ENCODE measurements at regions not wholly inside any gene's neighbourhood (a gene's known extent, or its start where the extent isn't known, plus 50 kb on each side); places are given as distances from the start of the nearest gene placed in this dataset.

DNA sequence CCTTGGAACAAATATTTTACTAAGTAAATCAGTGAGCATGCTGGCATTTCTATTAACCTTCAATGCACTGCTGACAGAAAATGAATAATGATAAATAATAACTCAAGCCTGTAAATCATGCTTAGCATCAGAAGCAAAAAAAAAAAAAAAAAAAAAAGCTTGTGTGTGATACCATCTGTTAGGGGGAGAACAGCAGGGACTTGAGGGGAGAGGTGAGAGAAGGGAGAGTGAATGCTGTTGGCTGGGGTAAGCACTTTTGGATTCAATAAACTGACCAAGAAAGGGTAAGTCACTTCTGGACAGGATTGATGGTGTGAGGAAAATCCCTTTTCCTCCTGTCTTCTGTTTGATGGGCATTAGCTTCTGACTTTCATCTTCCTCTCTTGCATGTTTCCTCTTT, 996.4 kb downstream of the KCNMA1 start:
- ChIA-PET POLR2A (interaction anchor here (0.6 kb wide), 1 partner anchor 243 kb away, joined by 3 read pairs; no protein-coding TSS in a partner anchor), CTCF (no interaction called here), RAD21 (ENCODE audit: low non-redundant PET in 1 of 2, low total read pairs in 2 of 2, uncharacterized antibody in 2 of 2, unreplicated experiment in 2 of 2) (no interaction called here)
- Histone ChIP-seq H3K9me2 (ENCODE audit: insufficient read depth) (no peaks in the 10 kb centered on the region), H3K9me3 (ENCODE audit: control insufficient read depth in 1 of 2, insufficient read depth in 1 of 2, low read depth in 1 of 2, low read length in 2 of 2) (no peaks in the 10 kb centered on the region), H3K4me2 (ENCODE audit: low read length) (no peak overlapping the region), H3K4me1 (ENCODE audit: control insufficient read depth in 1 of 2, insufficient read depth in 2 of 2, low read length in 2 of 2) (no peaks in the 10 kb centered on the region), H3K27ac (ENCODE audit: low read depth, low read length) (no peak overlapping the region), H2AFZ (ENCODE audit: low read depth, low read length, poor library complexity, severe bottlenecking) (no peak overlapping the region), H3K79me2 (ENCODE audit: insufficient read depth, low read length) (no peaks in the 10 kb centered on the region), H4K20me1 (ENCODE audit: insufficient read depth) (no peaks in the 10 kb centered on the region), H3K9ac (ENCODE audit: low read length) (no peak overlapping the region), H3K4me3 (replicated peaks in 1 of 2; ENCODE audit: low read depth in 1 of 2, low read length in 2 of 2) (no peak overlapping the region), H3K27me3 (ENCODE audit: insufficient read depth, low read length) (peaks cover 6% of the 10 kb centered on the region), H3K36me3 (ENCODE audit: control insufficient read depth in 1 of 2, insufficient read depth in 2 of 2, low read length in 2 of 2) (no peaks in the 10 kb centered on the region)
- TF ChIP-seq EZH2 (IDR thresholded peaks at IDR 0.05) (no peak), ZNF274 (IDR thresholded peaks at IDR 0.05; ENCODE audit: low read depth, low read length) (no peak), JUND (IDR thresholded peaks at IDR 0.05) (no peak), EGR1 (IDR thresholded peaks at IDR 0.05; ENCODE audit: low read depth) (no peak), POLR2AphosphoS5 (IDR thresholded peaks at IDR 0.05; ENCODE audit: low read depth, low read length) (no peak)
- TF ChIP-seq, protein P1, sequence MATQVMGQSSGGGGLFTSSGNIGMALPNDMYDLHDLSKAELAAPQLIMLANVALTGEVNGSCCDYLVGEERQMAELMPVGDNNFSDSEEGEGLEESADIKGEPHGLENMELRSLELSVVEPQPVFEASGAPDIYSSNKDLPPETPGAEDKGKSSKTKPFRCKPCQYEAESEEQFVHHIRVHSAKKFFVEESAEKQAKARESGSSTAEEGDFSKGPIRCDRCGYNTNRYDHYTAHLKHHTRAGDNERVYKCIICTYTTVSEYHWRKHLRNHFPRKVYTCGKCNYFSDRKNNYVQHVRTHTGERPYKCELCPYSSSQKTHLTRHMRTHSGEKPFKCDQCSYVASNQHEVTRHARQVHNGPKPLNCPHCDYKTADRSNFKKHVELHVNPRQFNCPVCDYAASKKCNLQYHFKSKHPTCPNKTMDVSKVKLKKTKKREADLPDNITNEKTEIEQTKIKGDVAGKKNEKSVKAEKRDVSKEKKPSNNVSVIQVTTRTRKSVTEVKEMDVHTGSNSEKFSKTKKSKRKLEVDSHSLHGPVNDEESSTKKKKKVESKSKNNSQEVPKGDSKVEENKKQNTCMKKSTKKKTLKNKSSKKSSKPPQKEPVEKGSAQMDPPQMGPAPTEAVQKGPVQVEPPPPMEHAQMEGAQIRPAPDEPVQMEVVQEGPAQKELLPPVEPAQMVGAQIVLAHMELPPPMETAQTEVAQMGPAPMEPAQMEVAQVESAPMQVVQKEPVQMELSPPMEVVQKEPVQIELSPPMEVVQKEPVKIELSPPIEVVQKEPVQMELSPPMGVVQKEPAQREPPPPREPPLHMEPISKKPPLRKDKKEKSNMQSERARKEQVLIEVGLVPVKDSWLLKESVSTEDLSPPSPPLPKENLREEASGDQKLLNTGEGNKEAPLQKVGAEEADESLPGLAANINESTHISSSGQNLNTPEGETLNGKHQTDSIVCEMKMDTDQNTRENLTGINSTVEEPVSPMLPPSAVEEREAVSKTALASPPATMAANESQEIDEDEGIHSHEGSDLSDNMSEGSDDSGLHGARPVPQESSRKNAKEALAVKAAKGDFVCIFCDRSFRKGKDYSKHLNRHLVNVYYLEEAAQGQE (IDR thresholded peaks at IDR 0.05; ENCODE audit: low read depth): no peak
- TF ChIP-seq, protein P2, sequence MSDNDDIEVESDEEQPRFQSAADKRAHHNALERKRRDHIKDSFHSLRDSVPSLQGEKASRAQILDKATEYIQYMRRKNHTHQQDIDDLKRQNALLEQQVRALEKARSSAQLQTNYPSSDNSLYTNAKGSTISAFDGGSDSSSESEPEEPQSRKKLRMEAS (IDR thresholded peaks at IDR 0.05): no peak
- TF ChIP-seq, protein P3, sequence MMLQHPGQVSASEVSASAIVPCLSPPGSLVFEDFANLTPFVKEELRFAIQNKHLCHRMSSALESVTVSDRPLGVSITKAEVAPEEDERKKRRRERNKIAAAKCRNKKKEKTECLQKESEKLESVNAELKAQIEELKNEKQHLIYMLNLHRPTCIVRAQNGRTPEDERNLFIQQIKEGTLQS (IDR thresholded peaks at IDR 0.05): no peak
- no TSS peak for BruUV-seq (replicated peaks)
- intact Hi-C loops (cut with micrococcal nuclease): no loop called here
- ATAC-seq: no peak
- DNase-seq (ENCODE audit: low read depth, low spot score): no peak
